Left colon (tissue), 2 donors: ENCODE measurements at regions not wholly inside any gene's neighbourhood (a gene's known extent, or its start where the extent isn't known, plus 50 kb on each side); places are given as distances from the start of the nearest gene placed in this dataset.

Experiments
- ATAC-seq: fragments of 200-7000 bp; cut with Tn5 transposase; one replicate; pipeline ENCODE4 v1.9.1; 2020; ENCODE audit warnings: mild to moderate bottlenecking, moderate library complexity
- DNase-seq, 2 donors: peaks; one replicate each; pipeline ENCODE4 v3.0.0-alpha.2; 2020
- intact Hi-C, 2 donors: fragments of 100-400 bp; cut with DNase I in 1 of 2; cut with micrococcal nuclease in 1 of 2; formaldehyde crosslinking; loops; one replicate each; pipeline versions ENCODE4 v1.11.2 to v1.14.0; 2022; cut with DNase I, micrococcal nuclease
- donor health status: DM: no; HTN: no; CAD: no.
- donor health status: DM: yes; HTN: yes; CAD: no.

DNA sequence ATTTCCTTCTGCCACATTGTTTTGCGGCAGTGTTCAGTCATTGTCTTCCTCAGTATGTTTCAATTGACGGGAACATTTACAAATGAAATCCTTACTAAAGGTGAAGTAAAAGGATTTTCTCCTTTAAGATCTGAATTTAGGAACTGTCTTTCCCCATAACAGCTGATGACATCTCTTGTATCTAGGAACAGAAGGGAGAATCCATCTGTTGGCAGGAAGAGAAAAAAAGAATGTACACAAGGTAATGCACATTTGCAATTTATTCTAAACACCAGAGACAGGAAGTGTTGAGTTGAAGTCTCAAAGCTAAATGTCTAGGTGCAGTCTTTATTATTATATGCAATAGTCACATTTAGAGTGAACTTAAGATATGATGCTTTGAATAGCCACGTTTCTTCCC, 334.5 kb downstream of the HDGFL1 start:
- DNase-seq, result no peak
- intact Hi-C loops, result no loop called here
- ATAC-seq, result no peak

DNA sequence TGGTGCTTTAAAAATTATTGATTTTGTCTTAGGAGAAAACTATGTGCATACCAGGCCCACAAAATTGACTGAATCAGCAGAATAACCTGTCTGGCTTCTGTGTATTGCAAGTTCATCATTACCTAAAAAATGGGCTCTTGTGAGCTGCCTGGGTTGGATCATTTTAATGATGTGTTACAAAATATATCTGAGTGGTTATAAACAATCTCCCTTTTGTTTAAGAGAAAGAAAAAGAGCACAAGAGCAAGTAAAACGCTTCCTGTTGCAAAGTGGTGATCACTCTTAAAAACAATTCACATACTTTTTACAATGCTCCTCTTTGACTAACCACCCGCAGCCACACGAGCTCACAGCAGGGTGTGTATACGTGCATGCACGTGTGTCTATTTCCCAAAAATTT, 335.1 kb downstream of the HDGFL1 start:
- intact Hi-C loops, result no loop called here
- ATAC-seq (no peak), DNase-seq (no peak)

DNA sequence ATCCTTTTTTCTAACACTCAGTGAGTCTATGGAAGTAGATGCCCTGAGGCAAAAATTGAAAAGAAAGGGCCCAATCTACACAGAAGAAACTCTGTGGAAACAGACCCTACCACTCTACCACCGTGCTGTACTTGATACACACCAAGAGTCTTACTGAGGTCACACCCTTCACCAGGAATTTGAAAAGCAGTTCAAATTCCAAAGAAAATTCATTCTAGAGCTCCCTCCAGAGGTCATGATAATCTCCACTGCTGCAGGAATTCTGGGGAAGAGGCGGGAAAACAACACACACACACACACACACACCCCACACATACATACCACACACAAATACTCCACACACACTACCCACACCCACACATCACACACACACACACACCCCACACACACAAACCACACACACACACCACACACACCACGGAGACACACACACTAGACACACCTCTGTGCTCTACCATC, 336.8 kb downstream of the HDGFL1 start:
- intact Hi-C loops, result no loop called here
- ATAC-seq, result no peak
- DNase-seq, result no peak

DNA sequence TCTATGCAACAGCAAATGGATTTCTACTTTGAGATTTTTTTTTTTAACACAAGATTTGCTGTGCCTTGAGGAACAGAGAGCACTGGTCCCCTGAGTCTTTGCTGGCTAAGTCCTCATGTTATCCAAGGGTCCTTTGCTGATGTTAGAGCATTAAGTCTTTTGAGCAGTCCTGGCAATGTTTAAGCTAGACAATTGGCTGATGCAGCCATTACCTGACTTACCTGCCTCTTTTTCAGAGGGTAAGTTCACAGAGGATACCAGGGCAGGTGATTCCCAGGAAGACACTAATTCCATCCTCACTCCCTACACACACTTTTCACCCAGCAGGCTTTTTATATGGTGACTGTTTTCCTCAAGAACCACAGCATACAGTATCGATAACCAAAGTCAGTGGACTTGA, 337.7 kb downstream of the HDGFL1 start:
- no peak for DNase-seq
- intact Hi-C loops, result no loop called here
- ATAC-seq, result no peak

DNA sequence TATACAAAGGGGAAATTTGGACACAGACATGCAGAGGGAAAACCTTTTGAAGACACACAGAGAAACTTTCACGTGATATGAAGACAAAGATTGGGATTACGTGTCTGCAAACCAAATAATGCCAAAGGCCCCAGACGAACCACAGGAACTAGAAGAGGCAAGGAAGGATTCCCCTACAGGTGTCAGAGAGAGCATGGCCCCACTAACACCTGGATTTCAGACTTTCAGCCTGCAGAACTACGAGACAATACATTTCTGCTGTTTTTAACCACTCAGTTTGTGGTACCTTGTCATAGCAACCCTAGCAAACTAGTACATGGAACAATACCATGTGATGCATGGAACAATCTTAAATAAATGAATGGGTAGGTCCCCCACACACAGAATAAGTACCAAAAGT, 341.0 kb downstream of the HDGFL1 start:
- ATAC-seq (no peak), DNase-seq (no peak)
- intact Hi-C loops, result no loop called here

DNA sequence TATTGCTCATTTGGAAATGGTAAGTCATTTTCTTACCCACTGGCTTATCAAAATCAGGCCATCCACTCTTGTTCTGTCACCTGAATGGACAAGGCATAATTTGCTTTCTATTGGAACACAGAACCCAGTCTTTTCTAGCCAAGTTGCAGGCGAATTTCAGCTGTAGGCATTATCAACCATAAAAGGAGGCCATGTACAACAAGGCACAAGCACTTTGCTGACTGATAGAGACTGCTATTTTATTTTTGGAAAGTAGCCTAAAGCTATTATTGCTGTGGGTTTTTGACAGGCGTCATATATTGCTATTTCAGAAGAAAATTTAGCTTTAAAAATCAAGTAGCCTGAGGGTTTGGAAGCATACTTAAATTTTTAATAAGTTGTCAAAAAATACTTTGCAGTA, 344.2 kb downstream of the HDGFL1 start:
- no peak for ATAC-seq
- no peak for DNase-seq
- intact Hi-C loops, result no loop called here

DNA sequence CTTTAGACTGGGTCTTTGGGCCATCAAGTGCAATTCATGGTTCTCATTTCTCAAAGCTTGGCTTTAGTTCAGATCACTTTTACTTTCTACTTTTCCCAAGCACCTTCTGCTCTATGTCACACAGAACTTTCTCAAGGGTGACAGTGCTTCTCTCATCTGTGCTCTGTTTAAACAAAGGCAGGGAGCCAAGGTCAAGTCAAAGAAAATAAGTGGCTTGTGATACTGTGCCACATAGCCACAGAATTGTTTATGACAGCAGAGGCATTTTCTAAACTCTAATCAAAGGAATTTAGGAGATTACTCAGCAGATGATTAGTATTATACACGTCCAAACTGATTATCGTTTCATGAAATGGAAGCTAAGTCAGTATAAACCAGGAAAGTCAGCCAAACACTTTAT, 348.0 kb downstream of the HDGFL1 start:
- intact Hi-C loops, result no loop called here
- ATAC-seq (no peak), DNase-seq (no peak)

DNA sequence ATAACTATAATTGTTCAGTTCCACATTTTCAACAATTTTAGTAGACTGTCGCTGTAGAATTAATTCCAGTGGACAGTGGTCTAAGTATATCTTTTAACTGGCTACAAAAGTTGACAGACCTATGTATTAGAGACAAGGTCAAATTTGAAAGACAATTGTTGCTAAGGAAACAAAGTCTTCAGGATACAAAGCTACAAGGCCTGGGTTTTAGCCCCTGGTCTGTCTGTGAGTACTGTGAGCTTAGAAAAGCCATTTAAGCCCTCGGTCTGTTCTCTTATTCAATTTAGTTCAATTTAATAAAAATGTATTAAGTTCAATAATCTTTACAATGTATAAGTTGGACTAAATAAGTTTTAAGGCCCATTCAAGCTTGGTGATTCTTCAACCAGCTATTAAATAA, 352.5 kb downstream of the HDGFL1 start:
- intact Hi-C loops, result no loop called here
- no peak for DNase-seq
- no peak for ATAC-seq

DNA sequence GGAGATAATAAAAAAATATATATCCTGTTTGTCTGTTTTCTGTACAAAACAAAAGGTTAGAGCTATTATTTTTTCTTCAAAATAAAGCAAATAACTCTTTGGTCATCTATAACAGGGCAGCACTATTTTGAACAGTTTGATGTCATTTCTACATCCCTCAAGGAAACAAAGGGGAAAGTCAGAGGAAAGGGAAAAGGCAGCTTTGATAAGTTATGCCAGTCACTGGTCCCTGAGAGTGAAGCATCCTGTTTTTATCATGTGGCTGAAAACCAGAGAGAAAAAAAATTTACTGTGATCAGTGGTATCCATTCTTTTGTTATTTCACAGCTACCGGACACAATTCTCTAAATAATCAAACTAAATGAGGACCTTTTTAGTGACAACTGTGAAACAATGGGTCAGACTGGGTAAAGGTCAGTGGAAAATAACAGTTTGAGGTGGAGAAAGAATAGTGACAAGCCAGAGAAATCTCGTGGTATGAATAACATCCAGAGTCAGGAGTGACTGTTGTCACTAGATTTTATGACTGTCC, 356.0 kb downstream of the HDGFL1 start:
- ATAC-seq (no peak), DNase-seq (no peak)
- intact Hi-C loops, result no loop called here

DNA sequence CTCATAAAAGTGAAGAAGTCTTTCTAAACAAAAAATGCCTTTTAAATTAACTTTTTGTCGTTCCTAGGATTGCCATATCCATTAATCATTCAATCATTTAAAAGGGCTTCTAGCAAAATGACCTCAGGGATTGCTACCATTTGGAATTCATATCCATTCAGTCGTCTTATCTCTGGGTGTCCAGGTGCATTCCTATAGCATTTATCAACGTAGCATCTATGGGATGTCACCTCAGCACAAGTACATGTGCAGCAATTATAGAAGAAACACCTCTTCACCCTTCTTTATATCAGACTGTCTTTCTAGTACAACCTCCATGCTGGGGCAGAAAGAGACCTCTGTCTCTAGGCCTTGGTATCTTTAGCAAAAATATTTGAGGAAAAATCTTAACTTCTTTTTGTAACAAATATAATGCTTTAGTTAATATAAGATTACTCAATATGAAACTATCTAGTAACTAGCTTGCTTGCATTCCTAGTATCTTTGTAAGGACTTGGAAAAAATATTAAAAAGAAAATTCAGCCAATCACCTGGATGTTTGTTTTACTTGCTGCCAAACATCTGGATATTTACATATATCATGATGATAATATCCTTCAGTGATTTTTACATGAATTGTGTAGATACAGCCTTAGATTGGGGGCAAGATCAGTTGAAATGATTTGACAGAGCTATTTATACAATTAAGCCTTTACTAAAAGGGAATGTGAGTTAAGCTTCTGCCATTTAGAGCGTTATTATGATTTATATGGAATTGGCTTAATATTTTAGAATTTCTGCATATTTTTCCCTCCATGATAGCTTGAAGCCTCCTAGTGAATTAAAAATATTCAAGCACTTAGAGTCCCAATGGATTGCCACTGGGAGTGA, 356.8 kb downstream of the HDGFL1 start:
- no peak for ATAC-seq
- intact Hi-C loops, result no loop called here
- DNase-seq, result no peak

DNA sequence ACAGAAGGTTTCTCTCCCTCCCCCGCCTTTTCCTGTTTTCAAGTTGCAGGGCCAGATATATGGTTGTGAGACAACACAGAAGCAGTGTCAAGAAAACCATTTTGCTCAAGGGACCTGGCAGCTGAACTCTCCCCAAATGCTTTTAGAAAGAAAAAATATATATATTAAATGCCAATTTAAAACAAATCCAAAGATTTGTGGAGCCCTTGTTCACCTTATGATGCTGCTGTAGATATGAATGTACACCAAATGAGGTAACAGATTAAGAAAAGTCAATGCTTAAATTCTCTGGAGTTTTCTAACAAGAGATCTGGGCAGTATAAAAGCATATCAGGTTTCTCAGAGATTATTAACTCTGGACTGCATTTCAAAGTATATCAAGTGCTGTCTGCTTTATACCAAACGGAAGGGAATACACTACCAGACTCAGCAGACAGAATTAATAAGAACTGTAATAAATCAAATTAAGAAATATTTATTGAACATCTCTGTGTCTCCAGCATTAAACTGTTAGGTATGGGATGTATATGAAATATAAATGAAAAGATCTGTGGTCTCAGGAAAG, 357.5 kb downstream of the HDGFL1 start:
- ATAC-seq (no peak), DNase-seq (no peak)
- intact Hi-C loops, result no loop called here

DNA sequence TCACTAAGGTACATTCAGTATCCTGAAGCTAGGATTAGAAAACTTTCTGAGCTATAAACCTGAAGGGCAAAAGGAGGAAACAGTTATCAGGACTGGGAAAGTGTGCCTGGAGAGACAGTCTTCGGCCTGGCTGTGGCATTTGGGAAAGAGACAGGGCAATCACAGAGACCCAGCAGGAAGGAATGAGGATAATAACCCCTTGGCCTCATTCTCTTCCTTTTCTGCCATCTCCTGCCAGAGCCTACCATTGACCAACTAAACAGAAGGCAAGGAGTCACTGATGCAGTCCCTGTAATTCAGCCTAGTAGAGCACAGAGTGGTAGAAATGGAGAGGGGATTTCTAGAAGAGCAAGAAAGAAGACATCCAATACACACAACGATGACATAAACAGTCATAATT, 359.4 kb downstream of the HDGFL1 start:
- DNase-seq (no peak), ATAC-seq (no peak)
- intact Hi-C loops, result no loop called here

DNA sequence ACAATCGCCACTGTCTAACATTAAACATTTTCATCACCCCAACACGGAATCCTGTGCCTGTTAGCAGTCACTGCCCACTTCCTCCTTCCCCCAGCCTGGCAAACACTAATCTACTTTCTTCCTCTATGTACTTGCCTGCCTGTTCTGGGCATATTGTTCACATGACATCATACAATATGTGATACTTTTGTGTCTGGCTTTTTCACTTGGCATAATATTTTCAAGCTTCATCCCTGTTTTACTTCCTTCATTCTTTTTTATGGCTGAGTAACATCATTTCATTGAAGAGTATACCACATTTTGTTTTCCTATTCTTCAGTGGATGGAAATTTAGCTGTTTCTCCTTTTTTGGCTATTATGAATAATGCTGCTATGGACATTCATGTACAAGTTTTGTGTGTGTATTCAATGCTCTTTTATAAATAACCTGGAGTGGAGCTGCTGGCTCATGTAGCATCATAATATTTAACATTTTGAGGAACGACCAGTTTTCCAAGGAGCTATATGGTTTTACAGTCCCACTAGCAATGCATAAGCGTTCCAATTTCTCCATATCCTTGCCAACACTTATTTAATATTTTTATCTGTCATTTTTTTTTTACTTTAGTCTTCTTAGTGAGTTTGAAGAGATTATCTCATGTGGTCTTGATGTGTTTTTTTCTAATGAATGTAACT, 360.1 kb downstream of the HDGFL1 start:
- ATAC-seq, result no peak
- DNase-seq, result no peak
- intact Hi-C loops, result no loop called here

DNA sequence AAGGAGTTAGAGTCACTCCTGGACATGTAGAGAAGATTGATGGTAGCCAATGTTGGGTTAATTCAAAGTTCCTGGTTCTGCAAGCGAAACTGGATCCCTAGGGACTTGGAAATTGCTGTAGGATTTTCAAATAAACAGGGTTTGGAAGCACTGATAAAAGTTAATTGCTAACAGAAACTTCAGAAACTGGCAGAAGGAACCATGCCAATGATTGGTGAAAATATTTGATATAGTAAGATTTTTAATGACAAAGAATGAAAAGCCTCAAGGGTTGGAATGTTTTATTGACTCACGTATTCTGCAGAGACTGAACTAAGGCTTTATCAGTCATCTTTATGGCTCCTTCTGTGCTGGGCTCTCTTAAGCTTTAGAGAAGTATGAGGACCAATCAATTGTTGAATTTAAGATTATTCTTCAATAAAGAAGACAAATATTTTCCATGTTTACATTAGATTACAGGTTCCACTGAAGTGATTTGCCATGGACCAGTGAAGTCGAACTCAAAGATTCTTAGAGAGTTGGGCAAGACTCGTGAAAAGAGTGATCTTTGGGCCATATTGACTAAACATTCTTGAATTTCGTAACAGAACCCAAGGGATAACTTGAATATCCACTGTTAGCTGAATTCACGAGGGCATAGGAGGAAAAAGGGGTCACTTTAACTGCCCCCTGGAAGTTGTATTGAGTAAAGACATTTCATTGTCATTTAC, 371.4 kb downstream of the HDGFL1 start:
- intact Hi-C loops, result no loop called here
- ATAC-seq (no peak), DNase-seq (no peak)

DNA sequence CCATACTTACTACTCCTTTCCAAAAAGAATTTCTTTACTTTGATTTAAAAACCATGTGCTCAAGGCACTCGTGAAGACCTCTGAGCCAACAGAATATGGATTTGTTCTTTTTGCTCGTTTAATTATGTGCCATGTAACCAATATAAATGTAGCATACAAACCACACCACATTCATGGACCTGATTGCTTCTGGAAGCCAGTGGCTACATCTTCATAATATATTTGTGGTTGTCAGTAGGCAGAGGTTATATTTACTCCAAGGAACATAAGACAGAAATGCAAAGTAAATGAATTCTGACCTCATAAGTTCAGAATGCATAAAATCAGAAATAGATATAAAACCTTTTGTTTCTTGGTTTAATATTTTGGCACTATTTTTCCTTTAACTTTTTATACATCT, 373.0 kb downstream of the HDGFL1 start:
- ATAC-seq (no peak), DNase-seq (no peak)
- intact Hi-C loops, result no loop called here

DNA sequence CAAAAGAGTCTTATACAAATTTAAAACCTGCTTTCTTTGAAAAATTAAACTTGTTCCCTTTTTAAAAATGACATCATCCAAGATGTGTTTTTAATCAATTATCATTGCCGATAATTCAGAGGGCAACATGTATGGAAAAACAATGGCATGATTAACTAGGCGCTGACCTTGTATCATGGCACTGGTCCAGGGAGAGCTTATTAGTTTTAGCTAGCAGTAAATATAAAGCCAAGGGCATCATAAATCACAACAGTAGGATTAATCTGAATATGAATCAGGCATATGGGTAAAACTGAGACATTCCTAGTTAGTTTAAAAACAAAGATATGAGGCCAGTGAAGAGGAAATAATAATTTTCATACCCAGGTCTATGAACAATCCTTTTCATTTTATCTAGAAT, 374.0 kb downstream of the HDGFL1 start:
- no peak for ATAC-seq
- no peak for DNase-seq
- intact Hi-C loops, result no loop called here

DNA sequence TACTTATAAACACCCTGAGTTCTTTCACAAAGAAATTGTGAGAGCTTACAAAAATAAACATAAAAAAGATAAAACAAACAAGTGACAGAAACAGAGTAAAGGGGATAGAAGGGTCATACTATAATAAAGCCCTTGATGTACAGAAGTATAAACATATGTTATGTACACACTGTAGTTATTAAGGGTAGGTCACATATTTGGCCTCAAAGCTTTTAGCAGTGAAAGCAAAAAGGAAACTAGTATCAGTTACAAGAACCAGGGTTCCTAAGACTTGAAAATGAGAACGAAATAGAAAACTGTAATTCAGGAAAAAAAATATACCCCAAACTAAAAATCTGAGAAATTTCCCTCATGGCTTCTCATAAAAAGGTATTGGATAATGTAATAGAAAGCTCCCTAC, 380.6 kb downstream of the HDGFL1 start:
- DNase-seq, result no peak
- intact Hi-C loops, result no loop called here
- ATAC-seq, result no peak

DNA sequence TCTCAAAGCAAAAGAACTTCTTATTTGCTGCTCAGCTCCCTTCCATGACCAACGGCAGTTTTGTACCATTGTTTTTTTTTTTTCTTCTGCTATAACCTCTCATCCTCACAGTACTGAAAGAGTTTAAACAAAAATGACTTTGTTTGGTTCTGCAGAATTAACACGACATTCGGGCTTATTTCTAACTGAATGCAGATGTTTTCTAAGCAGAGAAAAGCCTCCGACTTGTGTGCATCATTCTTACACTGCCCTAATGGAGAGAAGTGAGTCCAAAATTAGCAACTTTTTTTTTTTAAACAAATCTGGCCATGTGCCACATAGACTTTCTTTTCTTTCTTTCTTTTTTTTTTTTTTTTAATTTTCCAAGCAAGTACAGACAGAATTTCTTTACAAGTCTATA, 382.7 kb downstream of the HDGFL1 start:
- ATAC-seq, result no peak
- intact Hi-C loops, result no loop called here
- no peak for DNase-seq

DNA sequence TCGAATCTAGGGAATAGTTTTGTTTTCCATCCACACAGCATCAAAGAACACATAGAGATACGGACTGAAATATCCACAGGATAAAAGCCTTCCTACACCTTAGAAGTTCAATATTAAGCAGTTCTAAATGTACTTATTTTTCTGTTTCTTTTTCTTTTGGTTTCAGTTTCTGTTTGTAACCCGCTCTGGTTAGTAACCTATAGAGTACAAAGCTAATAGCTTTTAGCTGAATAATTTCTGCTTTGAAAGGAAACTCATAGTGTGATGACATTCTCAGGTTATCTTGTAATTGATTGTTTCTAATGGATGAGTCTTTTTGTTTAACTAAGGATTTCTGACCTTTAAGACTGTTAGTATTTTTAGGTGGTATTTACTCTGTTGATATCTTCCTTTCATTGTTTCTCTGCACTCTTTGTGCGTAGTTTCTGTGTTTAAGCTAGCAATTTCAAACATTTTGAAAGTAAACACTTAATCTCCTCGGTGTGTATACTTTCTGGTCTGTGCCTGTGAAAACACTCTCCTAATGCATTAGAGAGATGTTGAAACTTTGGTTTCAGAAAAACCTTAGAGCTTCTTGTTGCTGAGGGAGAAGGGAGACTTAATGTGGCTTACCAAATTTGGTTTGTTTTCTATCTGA, 385.5 kb downstream of the HDGFL1 start:
- DNase-seq (no peak), ATAC-seq (no peak)
- intact Hi-C loops, result no loop called here
